H1 (cell line): ENCODE measurements at regions not wholly inside any gene's neighbourhood (a gene's known extent, or its start where the extent isn't known, plus 50 kb on each side); places are given as distances from the start of the nearest gene placed in this dataset.

Source experiments
- CTCF ChIA-PET: fragments of 300-600 bp; sonication (Branson Sonifier 250); formaldehyde crosslinking; loops from one replicate; lab custom pipeline; 2021; ENCODE audit not compliant: partially characterized antibody; lab: Charles Lee
- POLR2A ChIA-PET: fragments of 300-600 bp; sonication (Branson Sonifier 250); formaldehyde crosslinking; loops from one replicate; lab custom pipeline; 2021; ENCODE audit warnings: inconsistent platforms; ENCODE audit not compliant: partially characterized antibody; lab: Charles Lee
- DNase-seq, 2 experiments: peaks; one replicate each; pipeline versions ENCODE4 v3.0.0 to v3.0.0-alpha.2; 2010 to 2022; ENCODE audit warnings: low spot score in 2 of 2, low read depth in 1 of 2, mixed read lengths in 1 of 2
- FAIRE-seq: peaks from 2 replicates; lab custom pipeline; 2011; peaks lifted over from hg19 to GRCh38; lab: Jason Lieb, UNC
- H2AFZ ChIP-seq: 2 replicates; pipeline ENCODE4 v1.8.1; 2012; ENCODE audit warnings: low read length, inconsistent platforms
- H2AK5ac ChIP-seq: 2 replicates; pipeline ENCODE4 v1.6.1; 2013; ENCODE audit warnings: low read depth, low read length
- H2BK120ac ChIP-seq: replicated peaks from 2 replicates; pipeline ENCODE3; 2013; ENCODE audit warnings: low read depth, low read length, inconsistent platforms
- H2BK12ac ChIP-seq: 2 replicates; pipeline ENCODE4 v1.6.1; 2013; ENCODE audit warnings: low read depth, low read length
- H2BK15ac ChIP-seq: 2 replicates; pipeline ENCODE4 v1.6.1; 2013; ENCODE audit warnings: low read length
- H2BK20ac ChIP-seq: 2 replicates; pipeline ENCODE4 v1.6.1; 2013; ENCODE audit warnings: low read length
- H2BK5ac ChIP-seq: 2 replicates; pipeline ENCODE4 v1.6.1; 2013; ENCODE audit warnings: low read depth, low read length
- H3K14ac ChIP-seq: 2 replicates; pipeline ENCODE4 v1.6.1; 2013; ENCODE audit warnings: inconsistent platforms; ENCODE audit not compliant: insufficient read length
- H3K18ac ChIP-seq: 2 replicates; pipeline ENCODE4 v1.6.1; 2013; ENCODE audit warnings: low read length; ENCODE audit errors: extremely low read depth
- H3K23ac ChIP-seq: 2 replicates; pipeline ENCODE4 v1.6.1; 2013; ENCODE audit warnings: inconsistent platforms; ENCODE audit not compliant: insufficient read length
- H3K23me2 ChIP-seq: 2 replicates; pipeline ENCODE4 v1.6.1; 2013; ENCODE audit warnings: low read depth, low read length
- H3K27ac ChIP-seq: 2 replicates; pipeline ENCODE4 v1.6.1; 2011; ENCODE audit warnings: low read depth, low read length, inconsistent platforms
- H3K27me3 ChIP-seq, 4 experiments: replicated peaks in 1 of 4; 1 replicate in 1 of 4; 2 replicates in 3 of 4; pipeline versions ENCODE4 v1.6.1 to v1.8.1; 2011 to 2013; ENCODE audit warnings: low read length in 3 of 4, mild to moderate bottlenecking in 3 of 4, inconsistent platforms in 2 of 4, mixed read lengths in 2 of 4, moderate library complexity in 1 of 4; ENCODE audit not compliant: control insufficient read depth in 3 of 4, insufficient read depth in 3 of 4; ENCODE audit errors: extremely low read depth in 1 of 4
- H3K36me3 ChIP-seq, 4 experiments: 2 replicates each; pipeline versions ENCODE4 v1.6.1 to v1.8.1; 2011 to 2013; ENCODE audit warnings: mild to moderate bottlenecking in 4 of 4, low read length in 3 of 4, moderate library complexity in 2 of 4, control low read depth in 1 of 4, inconsistent platforms in 1 of 4; ENCODE audit not compliant: insufficient read depth in 4 of 4, control insufficient read depth in 2 of 4
- H3K4ac ChIP-seq: replicated peaks from 2 replicates; pipeline ENCODE3; 2013; ENCODE audit warnings: low read length, low read depth, mixed read lengths, inconsistent platforms; ENCODE audit not compliant: insufficient read length
- H3K4me1 ChIP-seq, 4 experiments: replicated peaks in 1 of 4; 1 replicate in 1 of 4; 2 replicates in 3 of 4; pipeline versions ENCODE4 v1.6.1 to v1.8.1; 2011 to 2013; ENCODE audit warnings: low read length in 3 of 4, inconsistent platforms in 2 of 4, mixed read lengths in 1 of 4; ENCODE audit not compliant: insufficient read depth in 4 of 4, control insufficient read depth in 3 of 4
- H3K4me2 ChIP-seq, 2 experiments: 2 replicates each; pipeline versions ENCODE4 v1.6.1 to v1.8.1; 2011 to 2013; ENCODE audit warnings: low read depth in 2 of 2, low read length in 2 of 2, control low read depth in 1 of 2, inconsistent platforms in 1 of 2, mild to moderate bottlenecking in 1 of 2; ENCODE audit not compliant: insufficient read depth in 1 of 2
- H3K4me3 ChIP-seq, 4 experiments: fragments of 200-600, 300-600 bp in 1 of 4; sonication (generic), shearing (Covaris generic), sonication (Bioruptor Twin) in 1 of 4; 2 replicates each; pipeline versions ENCODE4 v1.5.1 to v1.8.1; 2011 to 2016; ENCODE audit warnings: low read length in 4 of 4, low read depth in 3 of 4, control low read depth in 2 of 4, inconsistent platforms in 2 of 4, mild to moderate bottlenecking in 2 of 4, mixed read lengths in 1 of 4, moderate library complexity in 1 of 4; ENCODE audit not compliant: insufficient read depth in 2 of 4; ENCODE audit errors: extremely low read depth in 1 of 4
- H3K56ac ChIP-seq: replicated peaks from 2 replicates; pipeline ENCODE3; 2013; ENCODE audit warnings: low read depth, mild to moderate bottlenecking, mixed read lengths, low read length, inconsistent platforms; ENCODE audit not compliant: insufficient read length
- H3K79me1 ChIP-seq: 2 replicates; pipeline ENCODE4 v1.6.1; 2013; ENCODE audit warnings: low read depth, low read length, control low read depth
- H3K79me2 ChIP-seq, 2 experiments: 2 replicates each; pipeline versions ENCODE4 v1.6.1 to v1.8.1; 2012 to 2013; ENCODE audit warnings: low read length in 2 of 2, mild to moderate bottlenecking in 2 of 2, inconsistent platforms in 1 of 2; ENCODE audit not compliant: insufficient read depth in 2 of 2, control insufficient read depth in 1 of 2
- H3K9ac ChIP-seq, 4 experiments: replicated peaks in 1 of 4; 1 replicate in 1 of 4; 2 replicates in 3 of 4; pipeline versions ENCODE4 v1.6.1 to v1.8.1; 2011 to 2013; ENCODE audit warnings: low read depth in 3 of 4, low read length in 3 of 4, control low read depth in 2 of 4, mild to moderate bottlenecking in 2 of 4, moderate library complexity in 2 of 4, inconsistent platforms in 1 of 4; ENCODE audit errors: extremely low read depth in 1 of 4
- H3K9me3 ChIP-seq, 2 experiments: 2 replicates each; pipeline versions ENCODE4 v1.6.1 to v1.8.1; 2012 to 2013; ENCODE audit warnings: mild to moderate bottlenecking in 2 of 2, moderate library complexity in 2 of 2, control low read depth in 1 of 2, inconsistent platforms in 1 of 2, low read depth in 1 of 2, low read length in 1 of 2, mixed read lengths in 1 of 2; ENCODE audit not compliant: insufficient read depth in 2 of 2
- H4K20me1 ChIP-seq, 2 experiments: replicated peaks in 1 of 2; 2 replicates each; pipeline versions ENCODE3 to v1.8.1; 2011 to 2013; ENCODE audit warnings: inconsistent platforms in 2 of 2, low read length in 2 of 2, mild to moderate bottlenecking in 1 of 2; ENCODE audit not compliant: insufficient read depth in 2 of 2, control insufficient read depth in 1 of 2
- H4K5ac ChIP-seq: 2 replicates; pipeline ENCODE4 v1.6.1; 2013; ENCODE audit warnings: low read length, low read depth, mixed read lengths, inconsistent platforms; ENCODE audit not compliant: insufficient read length
- H4K8ac ChIP-seq: 2 replicates; pipeline ENCODE4 v1.8.0; 2013; ENCODE audit warnings: mild to moderate bottlenecking, moderate library complexity, low read length, inconsistent platforms; ENCODE audit not compliant: insufficient read depth; ENCODE audit errors: extremely low read depth
- H4K91ac ChIP-seq: replicated peaks from 2 replicates; pipeline ENCODE3; 2013; ENCODE audit warnings: low read length, mixed read lengths, inconsistent platforms; ENCODE audit not compliant: insufficient read length
- ASH2L ChIP-seq: fragments of 200-600, 300-600 bp; sonication (generic); IDR thresholded peaks from one replicate; pipeline ENCODE4 v1.7.1; 2017; ENCODE audit warnings: low read length
- BCL11A ChIP-seq, 2 experiments: IDR thresholded peaks; one replicate each; pipeline ENCODE4 v1.6.1; 2011; ENCODE audit warnings: low read depth in 2 of 2, low read length in 2 of 2, mild to moderate bottlenecking in 2 of 2
- BRCA1 ChIP-seq: IDR thresholded peaks from 2 replicates; pipeline ENCODE4 v1.6.1; 2012; ENCODE audit warnings: low read depth, low read length, improper control_type of control experiment
- CBX5 ChIP-seq: fragments of 300-800, 300-1000 bp; sonication (generic); IDR thresholded peaks from 2 replicates; pipeline ENCODE4 v1.7.1; 2016; ENCODE audit warnings: antibody characterized with exemption, low read length, low read depth
- CEBPB ChIP-seq: IDR thresholded peaks from 2 replicates; pipeline ENCODE4 v1.6.1; 2012; ENCODE audit warnings: low read depth, low read length
- EGR1 ChIP-seq: IDR thresholded peaks from 2 replicates; pipeline ENCODE4 v1.6.1; 2011; ENCODE audit warnings: low read depth, low read length, borderline replicate concordance
- EP300 ChIP-seq, 2 experiments: IDR thresholded peaks; 1 replicate in 1 of 2; 2 replicates in 1 of 2; pipeline ENCODE4 v1.6.1; 2011 to 2012; ENCODE audit warnings: low read depth in 2 of 2, low read length in 2 of 2, mild to moderate bottlenecking in 2 of 2, borderline replicate concordance in 1 of 2, inconsistent platforms in 1 of 2, moderate library complexity in 1 of 2
- EZH2 ChIP-seq: fragments of 200-600 bp; sonication (generic); IDR thresholded peaks from 2 replicates; pipeline ENCODE4 v1.7.1; 2012; ENCODE audit warnings: low read depth, mild to moderate bottlenecking, moderate library complexity, low read length, inconsistent platforms; ENCODE audit not compliant: severe bottlenecking
- GABPA ChIP-seq: IDR thresholded peaks from 2 replicates; pipeline ENCODE4 v1.6.1; 2011; ENCODE audit warnings: mild to moderate bottlenecking, low read length, moderate library complexity, borderline replicate concordance; ENCODE audit not compliant: insufficient read depth
- NRF1 ChIP-seq: IDR thresholded peaks from 2 replicates; pipeline ENCODE4 v1.6.1; 2011; ENCODE audit warnings: mild to moderate bottlenecking, low read depth, low read length, improper control_type of control experiment
- PHF8 ChIP-seq: fragments of 200-600 bp; sonication (generic); conservative IDR thresholded peaks from 2 replicates; pipeline ENCODE4 v1.7.1; 2012; ENCODE audit warnings: low read depth, mild to moderate bottlenecking, inconsistent platforms, low read length, moderate library complexity
- POLR2A ChIP-seq, 2 experiments: IDR thresholded peaks; 1 replicate in 1 of 2; 2 replicates in 1 of 2; pipeline ENCODE4 v1.6.1; 2011; ENCODE audit warnings: low read depth in 2 of 2, low read length in 2 of 2, mild to moderate bottlenecking in 2 of 2; ENCODE audit errors: control extremely low read depth in 1 of 2
- SP1 ChIP-seq: IDR thresholded peaks from 2 replicates; pipeline ENCODE4 v1.6.1; 2011; ENCODE audit warnings: low read depth, low read length
- SRF ChIP-seq: IDR thresholded peaks from 2 replicates; pipeline ENCODE4 v1.6.1; 2011; ENCODE audit warnings: mild to moderate bottlenecking, low read depth, low read length, moderate library complexity
- TEAD4 ChIP-seq: IDR thresholded peaks from 2 replicates; pipeline ENCODE4 v1.6.1; 2012; ENCODE audit warnings: low read depth, low read length, inconsistent platforms, mixed read lengths
- WGBS, 2 experiments: shearing (Covaris generic) in 1 of 2; methylation state at CpG; one replicate each; pipeline versions ENCODE4 v1.1.6 to v1.1.7; 2013 to 2015; ENCODE audit warnings: low lambda C conversion rate in 2 of 2, mixed read lengths in 2 of 2, inconsistent platforms in 1 of 2, low coverage in 1 of 2, missing lambda C conversion rate in 1 of 2; ENCODE audit not compliant: insufficient replicate concordance in 2 of 2, insufficient coverage in 1 of 2, insufficient read length in 1 of 2; ENCODE audit errors: extremely low coverage in 1 of 2, missing lambda C conversion rate in 1 of 2; 5-methylcytosine and 5-hydroxymethylcytosine counted together

- Histone ChIP-seq H2BK5ac (no peak overlapping the region), H3K56ac (no peak overlapping the region), H3K14ac (no peak overlapping the region), H3K79me2 (no peaks in the 10 kb centered on the region), H2BK12ac (no peak overlapping the region), H3K9ac (no peak overlapping the region), H3K4ac (no peak overlapping the region), H3K4me2 (no peak overlapping the region), H3K23me2 (no peaks in the 10 kb centered on the region; the same call in 1 of the 2 replicates), H2BK15ac (no peak overlapping the region), H2BK20ac (no peak overlapping the region), H3K79me1 (no peaks in the 10 kb centered on the region), H4K91ac (no peak overlapping the region), H2AK5ac (no peak overlapping the region), H3K27me3 (no peaks in the 10 kb centered on the region), H4K5ac (no peak overlapping the region), H3K4me1 (no peaks in the 10 kb centered on the region), H3K4me3 (no peak overlapping the region), H3K18ac (no peak overlapping the region), H3K23ac (no peak overlapping the region), H3K27ac (no peak overlapping the region), H2BK120ac (no peak overlapping the region), H4K20me1 (no peaks in the 10 kb centered on the region), H2AFZ (no peak overlapping the region), H3K36me3 (no peaks in the 10 kb centered on the region), H4K8ac (no peak overlapping the region), H3K9me3 (no peaks in the 10 kb centered on the region)
- FAIRE-seq (no peak), DNase-seq (no peak)
- ChIA-PET CTCF (no interaction called here), POLR2A (no interaction called here)
- TF ChIP-seq EGR1 (no peak), GABPA (no peak), CEBPB (no peak), SP1 (no peak), BCL11A (IDR thresholded peaks at IDR 0.05; ENCODE audit: low read depth in 2 of 2, low read length in 2 of 2) (no peak), SRF (no peak), PHF8 (no peak), TEAD4 (no peak), EP300 (IDR thresholded peaks at IDR 0.05; ENCODE audit: borderline replicate concordance in 1 of 2, low read depth in 2 of 2, low read length in 2 of 2) (no peak), NRF1 (no peak), POLR2A (IDR thresholded peaks at IDR 0.05; ENCODE audit: control extremely low read depth in 1 of 2, low read depth in 2 of 2, low read length in 2 of 2) (no peak), BRCA1 (no peak), EZH2 (no peak), ASH2L (no peak), CBX5 (no peak)
- 75% methylated on average over 4 of the region's 4 CpGs; no CpG with 5 or more reads in 1 of the 2 experiments for WGBS, 2 experiments
Measured at GRCh38 chr2:126406267-126406666, 249.7 kb upstream of the GYPC start.
